Endothelial cell of umbilical vein (primary cell): ENCODE measurements at regions not wholly inside any gene's neighbourhood (a gene's known extent, or its start where the extent isn't known, plus 50 kb on each side); places are given as distances from the start of the nearest gene placed in this dataset.

Experiments used
- BruUV-seq: library from RNA; stranded (reverse); fragments of 400-500 nt; replicated peaks from 2 replicates; lab custom pipeline; 2021; lab: Mats Ljungman, UMichigan
- CTCF ChIA-PET: fragments of 300-600, 350-600 bp; sonication (Branson Sonifier 250); formaldehyde crosslinking; loops from one replicate; lab custom pipeline; 2021; ENCODE audit warnings: antibody characterized with exemption, inconsistent platforms; lab: Charles Lee
- POLR2A ChIA-PET: fragments of 300-600, 350-600 bp; sonication (Branson Sonifier 250); formaldehyde crosslinking; loops from one replicate; lab custom pipeline; 2021; ENCODE audit warnings: antibody characterized with exemption, inconsistent platforms; lab: Charles Lee
- DNase-seq: peaks from one replicate; pipeline ENCODE4 v3.0.0-alpha.2; 2011; ENCODE audit warnings: low read depth, low spot score
- FAIRE-seq: peaks from 2 replicates; lab custom pipeline; 2011; peaks lifted over from hg19 to GRCh38; lab: Jason Lieb, UNC
- H2AFZ ChIP-seq: 2 replicates; pipeline ENCODE4 v1.6.0; 2012; ENCODE audit warnings: low read depth, low read length, control low read depth, inconsistent platforms
- H3K27ac ChIP-seq: 2 replicates; pipeline ENCODE4 v1.5.1; 2011; ENCODE audit warnings: low read depth, mild to moderate bottlenecking, control low read depth, low read length, moderate library complexity; ENCODE audit not compliant: insufficient read depth
- H3K27me3 ChIP-seq, 2 experiments: 2 replicates each; pipeline versions ENCODE4 v1.6.0 to v1.6.1; 2011; ENCODE audit warnings: low read length in 2 of 2, mixed read lengths in 1 of 2; ENCODE audit not compliant: control insufficient read depth in 2 of 2, insufficient read depth in 2 of 2
- H3K36me3 ChIP-seq, 2 experiments: 2 replicates in 1 of 2; 3 replicates in 1 of 2; pipeline ENCODE4 v1.5.1; 2011; ENCODE audit warnings: low read length in 2 of 2, mild to moderate bottlenecking in 1 of 2, moderate library complexity in 1 of 2; ENCODE audit not compliant: control insufficient read depth in 2 of 2, insufficient read depth in 2 of 2; ENCODE audit errors: extremely low read depth in 1 of 2
- H3K4me1 ChIP-seq: 3 replicates; pipeline ENCODE4 v1.5.1; 2011; ENCODE audit warnings: mild to moderate bottlenecking, low read length; ENCODE audit not compliant: control insufficient read depth, insufficient read depth; ENCODE audit errors: extremely low read depth
- H3K4me2 ChIP-seq: 2 replicates; pipeline ENCODE4 v1.6.1; 2011; ENCODE audit warnings: low read length, control low read depth, mixed read lengths; ENCODE audit not compliant: insufficient read depth
- H3K4me3 ChIP-seq, 3 experiments: fragments of 200-600 bp in 1 of 3; sonication (generic), shearing (Covaris generic) in 1 of 3; replicated peaks in 1 of 3; 2 replicates each; pipeline ENCODE4 v1.5.1; 2011 to 2016; ENCODE audit warnings: control low read depth in 3 of 3, low read length in 3 of 3, mild to moderate bottlenecking in 2 of 3, inconsistent platforms in 1 of 3, low read depth in 1 of 3, moderate library complexity in 1 of 3; ENCODE audit not compliant: insufficient read depth in 1 of 3
- H3K79me2 ChIP-seq: 2 replicates; pipeline ENCODE4 v1.6.0; 2012; ENCODE audit warnings: low read length, inconsistent platforms; ENCODE audit not compliant: control insufficient read depth, insufficient read depth
- H3K9ac ChIP-seq: replicated peaks from 2 replicates; pipeline ENCODE3; 2011; ENCODE audit warnings: low read length, control low read depth; ENCODE audit not compliant: insufficient read depth; ENCODE audit errors: extremely low read depth
- H3K9me1 ChIP-seq: replicated peaks from 3 replicates; pipeline ENCODE4 v1.6.0; 2011; ENCODE audit warnings: mild to moderate bottlenecking, low read length; ENCODE audit not compliant: control insufficient read depth, insufficient read depth; ENCODE audit errors: extremely low read depth
- H3K9me3 ChIP-seq: replicated peaks from 2 replicates; pipeline ENCODE4 v1.5.1; 2012; ENCODE audit warnings: low read length, inconsistent platforms; ENCODE audit not compliant: control insufficient read depth, insufficient read depth
- H4K20me1 ChIP-seq: replicated peaks from 2 replicates; pipeline ENCODE3; 2011; ENCODE audit warnings: mild to moderate bottlenecking, low read length; ENCODE audit not compliant: control insufficient read depth, insufficient read depth; ENCODE audit errors: extremely low read depth
- EZH2 ChIP-seq: IDR thresholded peaks from 2 replicates; pipeline ENCODE4 v1.6.1; 2012; ENCODE audit warnings: borderline replicate concordance, low read depth, mild to moderate bottlenecking, moderate library complexity, low read length, inconsistent platforms; ENCODE audit not compliant: severe bottlenecking
- FOS ChIP-seq: IDR thresholded peaks from 2 replicates; pipeline ENCODE4 v1.6.1; 2011; ENCODE audit warnings: mild to moderate bottlenecking, low read length, moderate library complexity, borderline replicate concordance; ENCODE audit not compliant: insufficient read depth
- GATA2 ChIP-seq: IDR thresholded peaks from 2 replicates; pipeline ENCODE4 v1.7.0; 2011; ENCODE audit warnings: low read depth, mild to moderate bottlenecking, moderate library complexity, mixed read lengths, low read length; ENCODE audit not compliant: insufficient read length, insufficient read depth
- JUN ChIP-seq: IDR thresholded peaks from 2 replicates; pipeline ENCODE4 v1.6.1; 2011; ENCODE audit warnings: borderline replicate concordance, low read depth; ENCODE audit not compliant: insufficient read length, insufficient read depth
- MAX ChIP-seq: IDR thresholded peaks from 2 replicates; pipeline ENCODE4 v1.6.1; 2011; ENCODE audit not compliant: insufficient read depth, insufficient read length
- MYC ChIP-seq: IDR thresholded peaks from one replicate; pipeline ENCODE4 v1.6.1; 2011; ENCODE audit warnings: mild to moderate bottlenecking, low read depth, low read length
- POLR2A ChIP-seq: IDR thresholded peaks from 2 replicates; pipeline ENCODE4 v1.6.1; 2012; ENCODE audit warnings: low read depth, mild to moderate bottlenecking, control low read depth, low read length
- POLR2AphosphoS5 ChIP-seq: IDR thresholded peaks from 2 replicates; pipeline ENCODE4 v1.6.1; 2012; ENCODE audit warnings: low read depth, mild to moderate bottlenecking, control low read depth, low read length, moderate library complexity; ENCODE audit not compliant: insufficient read depth
- dilution Hi-C: fragments of 300-500 bp; cut with MboI; formaldehyde crosslinking; loops from one replicate; pipeline ENCODE4 v1.15.0; 2019; ENCODE audit warnings: low sequenced_read_pairs; ENCODE audit not compliant: extremely low pct_ligation_motif_present
- intact Hi-C: fragments of 100-400 bp; cut with micrococcal nuclease; formaldehyde crosslinking; loops from one replicate; pipeline ENCODE4 v1.10.0; 2022
- TF ChIP-seq, protein P1 (sequence below), 2 donors: IDR thresholded peaks; 1 replicate in 1 of 2; 2 replicates in 1 of 2; pipeline ENCODE4 v1.5.1; 2011; ENCODE audit warnings: low read length in 2 of 2, mild to moderate bottlenecking in 2 of 2, moderate library complexity in 2 of 2, control low read depth in 1 of 2, inconsistent platforms in 1 of 2, low read depth in 1 of 2; ENCODE audit not compliant: insufficient read depth in 1 of 2; ENCODE audit errors: extremely low read depth in 1 of 2

- no peaks in the 10 kb centered on the region for H3K36me3 ChIP-seq
- no peak for FAIRE-seq
- no peak overlapping the region for H3K27ac ChIP-seq
- CTCF ChIA-PET: no interaction called here
- dilution Hi-C loops (no loop called here), intact Hi-C loops (no loop called here)
- TF ChIP-seq FOS (no peak), JUN (no peak), MAX (no peak), GATA2 (no peak), EZH2 (no peak), POLR2AphosphoS5 (no peak), POLR2A (no peak), MYC (no peak)
- TF ChIP-seq, protein P1, sequence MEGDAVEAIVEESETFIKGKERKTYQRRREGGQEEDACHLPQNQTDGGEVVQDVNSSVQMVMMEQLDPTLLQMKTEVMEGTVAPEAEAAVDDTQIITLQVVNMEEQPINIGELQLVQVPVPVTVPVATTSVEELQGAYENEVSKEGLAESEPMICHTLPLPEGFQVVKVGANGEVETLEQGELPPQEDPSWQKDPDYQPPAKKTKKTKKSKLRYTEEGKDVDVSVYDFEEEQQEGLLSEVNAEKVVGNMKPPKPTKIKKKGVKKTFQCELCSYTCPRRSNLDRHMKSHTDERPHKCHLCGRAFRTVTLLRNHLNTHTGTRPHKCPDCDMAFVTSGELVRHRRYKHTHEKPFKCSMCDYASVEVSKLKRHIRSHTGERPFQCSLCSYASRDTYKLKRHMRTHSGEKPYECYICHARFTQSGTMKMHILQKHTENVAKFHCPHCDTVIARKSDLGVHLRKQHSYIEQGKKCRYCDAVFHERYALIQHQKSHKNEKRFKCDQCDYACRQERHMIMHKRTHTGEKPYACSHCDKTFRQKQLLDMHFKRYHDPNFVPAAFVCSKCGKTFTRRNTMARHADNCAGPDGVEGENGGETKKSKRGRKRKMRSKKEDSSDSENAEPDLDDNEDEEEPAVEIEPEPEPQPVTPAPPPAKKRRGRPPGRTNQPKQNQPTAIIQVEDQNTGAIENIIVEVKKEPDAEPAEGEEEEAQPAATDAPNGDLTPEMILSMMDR (IDR thresholded peaks at IDR 0.05; ENCODE audit: extremely low read depth in 1 of 2, insufficient read depth in 1 of 2, low read depth in 1 of 2, low read length in 2 of 2): no peak
- H3K4me2 ChIP-seq: no peak overlapping the region
- H2AFZ ChIP-seq: no peak overlapping the region
- no peaks in the 10 kb centered on the region for H3K27me3 ChIP-seq
- no peak overlapping the region for H3K9ac ChIP-seq
- no peaks in the 10 kb centered on the region for H3K79me2 ChIP-seq
- BruUV-seq: no TSS peak
- H3K4me3 ChIP-seq: no peak overlapping the region
- H4K20me1 ChIP-seq: no peaks in the 10 kb centered on the region
- H3K9me1 ChIP-seq: no peaks in the 10 kb centered on the region
- H3K9me3 ChIP-seq: no peaks in the 10 kb centered on the region
- H3K4me1 ChIP-seq: no peaks in the 10 kb centered on the region
- POLR2A ChIA-PET: no interaction called here
- no peak for DNase-seq
Observed at GRCh38 chr4:148868191-148868590, 426.0 kb upstream of the NR3C2 start.
